SH-SY5Y (cell line): ENCODE measurements at regions not wholly inside any gene's neighbourhood (a gene's known extent, or its start where the extent isn't known, plus 50 kb on each side); places are given as distances from the start of the nearest gene placed in this dataset.

Experiments used
- GATA2 ChIP-seq: IDR thresholded peaks from 2 replicates; pipeline ENCODE4 v1.6.1; 2011; ENCODE audit warnings: mild to moderate bottlenecking, low read depth, low read length
- GATA3 ChIP-seq: IDR thresholded peaks from 2 replicates; pipeline ENCODE4 v1.6.1; 2011; ENCODE audit warnings: low read depth, mild to moderate bottlenecking, low read length, moderate library complexity

- no peak for TF ChIP-seq GATA2
- TF ChIP-seq GATA3: no peak
Measured at GRCh38 chr14:71185637-71186036, 278.4 kb downstream of the PCNX1 start.
